GM21576 (cell line): ENCODE measurements at regions not wholly inside any gene's neighbourhood (a gene's known extent, or its start where the extent isn't known, plus 50 kb on each side); places are given as distances from the start of the nearest gene placed in this dataset.
A peak's percentile ranks its signal among the peaks of the same experiment; 100 is the strongest.
"Not testable (repeated sequence)": the region's sequence is repeated elsewhere in the genome, so short reads cannot be mapped to it uniquely, and the experiment has no call there.

Experiments used
- ATAC-seq: cut with Tn5 transposase; IDR thresholded peaks from one replicate; pipeline ENCODE4 v1.9.1; 2021; ENCODE audit warnings: mild to moderate bottlenecking, moderate library complexity; ENCODE audit not compliant: unreplicated experiment

GRCh38 chr5:117752403-117752802 lies 1177.8 kb upstream of the SEMA6A start:
- no peak for ATAC-seq

GRCh38 chr5:117748336-117748735 lies 1173.7 kb upstream of the SEMA6A start:
- no peak for ATAC-seq

GRCh38 chr5:117743337-117743736 lies 1168.7 kb upstream of the SEMA6A start:
- ATAC-seq: no peak

- no peak for ATAC-seq
Observed at GRCh38 chr5:117741655-117742206, 1167.1 kb upstream of the SEMA6A start.

- no peak for ATAC-seq
Observed at GRCh38 chr5:117740268-117740667, 1165.6 kb upstream of the SEMA6A start.

- no peak for ATAC-seq
Observed at GRCh38 chr5:117738571-117738970, 1163.9 kb upstream of the SEMA6A start.

GRCh38 chr5:117736698-117737097 lies 1162.1 kb upstream of the SEMA6A start:
- ATAC-seq: no peak

- ATAC-seq: no peak
Observed at GRCh38 chr5:117734056-117734455, 1159.4 kb upstream of the SEMA6A start.

GRCh38 chr5:117733051-117733450 lies 1158.4 kb upstream of the SEMA6A start:
- no peak for ATAC-seq

- ATAC-seq: no peak
Observed at GRCh38 chr5:117732264-117732663, 1157.6 kb upstream of the SEMA6A start.

GRCh38 chr5:117731446-117731845 lies 1156.8 kb upstream of the SEMA6A start:
- no peak for ATAC-seq

- ATAC-seq: not testable (repeated sequence)
Observed at GRCh38 chr5:117720784-117721183, 1146.2 kb upstream of the SEMA6A start.

- ATAC-seq: no peak
Observed at GRCh38 chr5:117719413-117719812, 1144.8 kb upstream of the SEMA6A start.

GRCh38 chr5:117713585-117714198 lies 1139.1 kb upstream of the SEMA6A start:
- no peak for ATAC-seq

- no peak for ATAC-seq
Observed at GRCh38 chr5:117701062-117701461, 1126.4 kb upstream of the SEMA6A start.

- no peak for ATAC-seq
Observed at GRCh38 chr5:117692606-117693005, 1118.0 kb upstream of the SEMA6A start.

GRCh38 chr5:117691081-117691870 lies 1116.7 kb upstream of the SEMA6A start:
- no peak for ATAC-seq

GRCh38 chr5:117690612-117691011 lies 1116.0 kb upstream of the SEMA6A start:
- no peak for ATAC-seq

GRCh38 chr5:117686926-117687325 lies 1112.3 kb upstream of the SEMA6A start:
- ATAC-seq: no peak

GRCh38 chr5:117682416-117682815 lies 1107.8 kb upstream of the SEMA6A start:
- ATAC-seq: no peak

- peak; percentile 71 for ATAC-seq
Observed at GRCh38 chr5:117681431-117682254, 1107.0 kb upstream of the SEMA6A start.
